ENCODE measurements at regions not wholly inside any gene's neighbourhood (a gene's known extent, or its start where the extent isn't known, plus 50 kb on each side); places are given as distances from the start of the nearest gene placed in this dataset.

- no peaks in the 10 kb centered on the region for H3K36me3 ChIP-seq
- H3K9me3 ChIP-seq = no peaks in the 10 kb centered on the region
- TF ChIP-seq Cebpa-rat (IDR thresholded peaks at IDR 0.05) = no peak
- no peak overlapping the region for H3K9ac ChIP-seq
- H3K27ac ChIP-seq = no peak overlapping the region
- H3K4me3 ChIP-seq = no peak overlapping the region
- no peaks in the 10 kb centered on the region for H3K4me1 ChIP-seq
- H4K20me1 ChIP-seq = no peaks in the 10 kb centered on the region
- H3K27me3 ChIP-seq = no peaks in the 10 kb centered on the region
- no peak overlapping the region for H3K4me2 ChIP-seq
Measured at GRCh38 chr10:128530301-128530700, 404.1 kb upstream of the MKI67 start.

DNA sequence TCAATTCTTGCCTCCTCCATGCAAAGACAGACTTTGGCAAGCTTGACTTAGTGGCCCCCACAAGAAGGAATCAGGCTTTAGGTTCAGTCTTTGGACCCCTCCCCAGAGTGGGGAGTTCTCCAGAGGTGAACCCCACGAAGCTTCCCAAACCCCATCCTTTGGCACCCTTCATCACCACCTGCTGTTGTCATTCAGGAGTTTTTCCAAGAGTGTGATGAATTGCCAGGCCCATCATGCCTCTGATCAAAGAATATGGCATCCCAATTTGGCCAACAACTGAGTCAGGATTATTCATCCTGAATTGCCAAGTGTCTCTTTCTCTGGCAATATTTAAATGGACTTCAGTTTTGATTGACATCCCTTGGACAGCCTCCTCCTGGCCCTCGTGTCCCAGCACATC lies 404.7 kb upstream of the MKI67 start:
- H4K20me1 ChIP-seq = no peaks in the 10 kb centered on the region
- no peak overlapping the region for H3K4me3 ChIP-seq
- no peak overlapping the region for H3K9ac ChIP-seq
- no peaks in the 10 kb centered on the region for H3K9me3 ChIP-seq
- H3K36me3 ChIP-seq = no peaks in the 10 kb centered on the region
- no peaks in the 10 kb centered on the region for H3K4me1 ChIP-seq
- no peak for TF ChIP-seq Cebpa-rat (IDR thresholded peaks at IDR 0.05)
- H3K4me2 ChIP-seq = no peak overlapping the region
- H3K27me3 ChIP-seq = no peaks in the 10 kb centered on the region
- H3K27ac ChIP-seq = no peak overlapping the region

DNA sequence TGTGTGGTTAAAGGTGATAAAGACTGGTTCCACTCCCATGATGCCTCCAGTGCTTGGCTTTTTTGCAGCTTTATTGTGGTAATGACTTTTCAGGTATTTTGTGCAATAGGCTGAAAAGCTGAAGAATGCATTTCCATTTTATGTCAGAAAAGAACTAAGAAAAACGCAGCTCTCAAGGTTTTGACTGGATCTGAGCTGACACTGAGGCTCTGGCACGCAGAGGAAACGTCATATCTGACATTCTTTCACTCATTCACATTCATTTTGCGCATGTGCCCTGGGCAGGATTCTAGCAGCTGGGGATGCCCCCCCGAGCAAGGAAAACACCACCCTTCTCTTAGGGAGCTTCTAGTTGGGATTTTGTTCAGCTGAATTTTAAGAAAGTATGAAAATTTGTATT lies 408.5 kb upstream of the MKI67 start:
- TF ChIP-seq Cebpa-rat (IDR thresholded peaks at IDR 0.05) = no peak
- Histone ChIP-seq H3K4me1 (peaks cover 11% of the 10 kb centered on the region), H4K20me1 (no peaks in the 10 kb centered on the region), H3K27ac (no peak overlapping the region), H3K27me3 (peaks cover 11% of the 10 kb centered on the region; the same call in 1 of the 2 replicates), H3K4me3 (no peak overlapping the region), H3K9me3 (no peaks in the 10 kb centered on the region), H3K9ac (no peak overlapping the region), H3K4me2 (no peak overlapping the region), H3K36me3 (no peaks in the 10 kb centered on the region)

DNA sequence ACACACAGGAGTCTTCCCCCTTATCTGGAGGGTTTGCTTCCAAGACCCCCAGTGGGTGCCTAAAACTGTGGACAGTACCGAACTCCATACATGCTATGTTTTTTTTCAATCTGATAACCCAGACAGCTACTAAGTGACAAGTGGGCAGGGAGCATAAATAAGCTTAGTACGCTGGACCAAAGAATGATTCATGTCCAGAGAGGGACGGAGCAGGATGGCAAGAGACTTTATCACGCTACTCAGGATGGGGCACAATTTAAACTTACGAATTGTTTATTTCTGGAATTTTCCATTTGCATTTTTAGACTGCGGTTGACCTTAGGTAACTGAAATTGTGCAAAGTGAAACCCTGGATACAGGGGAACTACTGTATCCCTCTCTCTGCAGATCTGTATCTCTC lies 410.0 kb upstream of the MKI67 start:
- Histone ChIP-seq H4K20me1 (no peaks in the 10 kb centered on the region), H3K9me3 (no peaks in the 10 kb centered on the region), H3K9ac (no peak overlapping the region), H3K27me3 (peaks cover 26% of the 10 kb centered on the region), H3K4me2 (no peak overlapping the region), H3K36me3 (no peaks in the 10 kb centered on the region), H3K27ac (no peak overlapping the region), H3K4me3 (no peak overlapping the region), H3K4me1 (peaks cover 20% of the 10 kb centered on the region)
- TF ChIP-seq Cebpa-rat (IDR thresholded peaks at IDR 0.05) = no peak

DNA sequence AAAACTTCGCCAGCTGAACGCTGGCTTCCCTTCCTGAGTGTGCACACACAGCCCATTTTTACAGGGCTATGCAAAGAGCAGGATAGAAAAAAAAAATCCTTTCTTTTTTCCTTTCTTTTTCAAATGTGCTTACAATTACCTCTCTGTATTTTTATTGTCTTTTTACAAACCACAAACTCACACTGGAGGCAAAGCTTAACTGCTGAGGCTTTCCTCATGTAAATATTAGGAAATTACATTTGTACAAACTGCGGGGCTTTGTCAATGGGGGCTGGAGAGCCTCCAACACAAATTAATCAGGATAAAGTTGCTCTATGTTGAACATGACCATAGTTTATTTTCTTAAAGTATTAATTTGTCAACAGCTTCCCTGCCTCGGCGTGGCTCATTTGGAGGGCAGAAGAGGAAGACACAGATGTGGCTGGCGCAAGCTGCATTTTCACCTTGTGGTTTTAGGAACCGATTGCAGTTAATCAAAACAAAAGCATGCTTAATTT lies 411.7 kb upstream of the MKI67 start:
- H3K9me3 ChIP-seq = no peaks in the 10 kb centered on the region
- H3K4me1 ChIP-seq = peaks cover 20% of the 10 kb centered on the region
- H3K4me3 ChIP-seq = no peak overlapping the region
- H3K27ac ChIP-seq = no peak overlapping the region
- H3K36me3 ChIP-seq = no peaks in the 10 kb centered on the region
- H3K27me3 ChIP-seq = peaks cover 31% of the 10 kb centered on the region
- peak overlapping the region; percentile 28 for H3K4me2 ChIP-seq
- H4K20me1 ChIP-seq = no peaks in the 10 kb centered on the region
- TF ChIP-seq Cebpa-rat (IDR thresholded peaks at IDR 0.05) = no peak
- H3K9ac ChIP-seq = no peak overlapping the region

DNA sequence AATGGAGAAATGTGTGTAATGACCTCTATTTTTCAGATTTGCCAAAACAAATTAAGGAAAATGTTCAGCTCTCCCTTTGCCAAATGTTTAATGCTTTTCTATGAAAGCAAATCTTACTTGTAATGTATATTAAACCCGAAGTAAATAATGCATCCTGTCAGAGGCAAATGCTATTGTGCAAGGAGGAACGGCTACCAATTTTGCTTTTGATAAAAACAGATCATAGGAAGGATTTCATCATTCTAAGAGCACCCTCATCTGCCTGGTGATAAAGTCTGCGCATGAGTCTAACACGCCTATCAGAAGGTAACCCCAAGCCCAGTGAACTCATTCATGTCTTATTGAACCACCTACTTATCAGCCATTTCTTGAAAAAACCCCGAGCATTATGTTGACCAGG lies 412.4 kb upstream of the MKI67 start:
- no peak for TF ChIP-seq Cebpa-rat (IDR thresholded peaks at IDR 0.05)
- no peak overlapping the region for H3K4me3 ChIP-seq
- no peak overlapping the region for H3K9ac ChIP-seq
- H3K9me3 ChIP-seq = no peaks in the 10 kb centered on the region
- peaks cover 31% of the 10 kb centered on the region for H3K27me3 ChIP-seq
- no peaks in the 10 kb centered on the region for H3K36me3 ChIP-seq
- peaks cover 20% of the 10 kb centered on the region for H3K4me1 ChIP-seq
- H3K27ac ChIP-seq = no peak overlapping the region
- H3K4me2 ChIP-seq = no peak overlapping the region
- no peaks in the 10 kb centered on the region for H4K20me1 ChIP-seq

GRCh38 chr10:128539510-128540127 lies 413.4 kb upstream of the MKI67 start:
- Histone ChIP-seq H3K9me3 (no peaks in the 10 kb centered on the region), H4K20me1 (no peaks in the 10 kb centered on the region), H3K36me3 (no peaks in the 10 kb centered on the region), H3K4me2 (peak overlapping the region; percentile 41), H3K27ac (no peak overlapping the region), H3K4me1 (peaks cover 20% of the 10 kb centered on the region), H3K4me3 (no peak overlapping the region), H3K27me3 (peaks cover 31% of the 10 kb centered on the region), H3K9ac (no peak overlapping the region)
- no peak for TF ChIP-seq Cebpa-rat (IDR thresholded peaks at IDR 0.05)

DNA sequence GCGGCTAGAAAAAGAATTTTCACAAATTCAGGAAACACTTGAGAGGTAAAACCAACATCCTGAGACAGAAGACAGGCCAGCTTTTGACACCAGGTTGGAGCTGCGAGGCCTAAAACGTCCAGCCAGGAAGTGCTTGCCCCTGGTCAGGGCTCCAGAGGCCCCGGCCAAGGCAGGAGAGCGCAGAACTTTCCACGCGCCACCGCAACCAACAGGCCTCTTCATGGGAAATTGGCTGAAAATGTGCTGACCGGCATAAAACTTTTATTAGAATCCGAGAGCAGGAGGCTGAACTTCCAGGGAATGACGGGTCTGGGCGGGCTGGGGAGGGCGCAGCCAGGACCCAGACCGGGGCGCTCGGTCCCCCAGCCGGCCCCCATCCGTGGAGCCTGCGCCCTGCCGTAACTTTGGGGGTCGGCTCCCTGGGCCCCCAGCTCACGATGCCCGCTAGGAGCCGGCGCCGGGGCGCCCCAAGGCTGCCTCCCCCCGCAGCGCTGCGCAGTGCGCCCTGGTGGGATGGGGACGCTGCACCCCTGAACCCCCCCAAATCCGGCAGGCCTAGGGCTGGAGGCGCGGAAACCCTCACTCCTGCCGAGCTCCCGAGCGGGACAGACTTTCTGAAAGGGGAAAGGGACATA lies 414.0 kb upstream of the MKI67 start:
- Histone ChIP-seq H3K4me2 (peak overlapping the region; percentile 41), H3K36me3 (no peaks in the 10 kb centered on the region), H4K20me1 (no peaks in the 10 kb centered on the region), H3K4me3 (no peak overlapping the region), H3K9ac (no peak overlapping the region), H3K9me3 (no peaks in the 10 kb centered on the region), H3K27me3 (peaks cover 31% of the 10 kb centered on the region), H3K4me1 (peaks cover 20% of the 10 kb centered on the region), H3K27ac (no peak overlapping the region)
- TF ChIP-seq Cebpa-rat (IDR thresholded peaks at IDR 0.05) = no peak

GRCh38 chr10:128540781-128541761 lies 414.8 kb upstream of the MKI67 start:
- H3K4me3 ChIP-seq = no peak overlapping the region
- TF ChIP-seq Cebpa-rat (IDR thresholded peaks at IDR 0.05) = no peak
- H3K4me2 ChIP-seq = no peak overlapping the region
- H3K27ac ChIP-seq = no peak overlapping the region
- no peak overlapping the region for H3K9ac ChIP-seq
- no peaks in the 10 kb centered on the region for H3K9me3 ChIP-seq
- H4K20me1 ChIP-seq = no peaks in the 10 kb centered on the region
- H3K27me3 ChIP-seq = peaks cover 31% of the 10 kb centered on the region
- H3K4me1 ChIP-seq = peaks cover 22% of the 10 kb centered on the region
- no peaks in the 10 kb centered on the region for H3K36me3 ChIP-seq
